ENCODE measurements at regions not wholly inside any gene's neighbourhood (a gene's known extent, or its start where the extent isn't known, plus 50 kb on each side); places are given as distances from the start of the nearest gene placed in this dataset.

- no peaks in the 10 kb centered on the region for H3K36me3 ChIP-seq (ENCODE audit: insufficient read depth, low read length, poor library complexity, severe bottlenecking)
- ChIA-PET POLR2A (ENCODE audit: low non-redundant PET) (no interaction called here), CTCF (no interaction called here)
- intact Hi-C loops (cut with micrococcal nuclease; ENCODE audit: unreplicated experiment) = no loop called here
- H3K4me1 ChIP-seq (ENCODE audit: insufficient read depth, low read length, poor library complexity, severe bottlenecking) = no peaks in the 10 kb centered on the region
- H3K27me3 ChIP-seq (replicated peaks; ENCODE audit: insufficient read depth, low read depth, low read length, poor library complexity) = no peaks in the 10 kb centered on the region
- H3K9me3 ChIP-seq (ENCODE audit: low read depth, low read length, poor library complexity, severe bottlenecking) = peaks cover 9% of the 10 kb centered on the region
- no TSS peak for BruUV-seq (replicated peaks)
- H3K27ac ChIP-seq (ENCODE audit: low read depth, low read length, poor library complexity, severe bottlenecking) = no peak overlapping the region
- H3K4me3 ChIP-seq (ENCODE audit: low read depth, low read length, poor library complexity, severe bottlenecking) = no peak overlapping the region
- TF ChIP-seq EZH2 (IDR thresholded peaks at IDR 0.05; ENCODE audit: borderline replicate concordance, low read depth, low read length, poor library complexity, severe bottlenecking) (no peak), CTCF (conservative IDR thresholded peaks at IDR 0.05; ENCODE audit: low read depth, low read length) (no peak)
- no peak for DNase-seq (ENCODE audit: low spot score)
These were observed 263.1 kb upstream of the MOCS1 start for GRCh38 chr6:40197371-40197770.

GRCh38 chr6:40196135-40196518, 261.9 kb upstream of the MOCS1 start:
- no TSS peak for BruUV-seq (replicated peaks)
- ChIA-PET POLR2A (ENCODE audit: low non-redundant PET) (no interaction called here), CTCF (no interaction called here)
- H3K4me3 ChIP-seq (ENCODE audit: low read depth, low read length, poor library complexity, severe bottlenecking) = no peak overlapping the region
- H3K4me1 ChIP-seq (ENCODE audit: insufficient read depth, low read length, poor library complexity, severe bottlenecking) = no peaks in the 10 kb centered on the region
- H3K36me3 ChIP-seq (ENCODE audit: insufficient read depth, low read length, poor library complexity, severe bottlenecking) = no peaks in the 10 kb centered on the region
- H3K9me3 ChIP-seq (ENCODE audit: low read depth, low read length, poor library complexity, severe bottlenecking) = no peaks in the 10 kb centered on the region
- DNase-seq (ENCODE audit: low spot score) = no peak
- H3K27ac ChIP-seq (ENCODE audit: low read depth, low read length, poor library complexity, severe bottlenecking) = no peak overlapping the region
- intact Hi-C loops (cut with micrococcal nuclease; ENCODE audit: unreplicated experiment) = no loop called here
- H3K27me3 ChIP-seq (replicated peaks; ENCODE audit: insufficient read depth, low read depth, low read length, poor library complexity) = no peaks in the 10 kb centered on the region
- TF ChIP-seq EZH2 (IDR thresholded peaks at IDR 0.05; ENCODE audit: borderline replicate concordance, low read depth, low read length, poor library complexity, severe bottlenecking) (no peak), CTCF (conservative IDR thresholded peaks at IDR 0.05; ENCODE audit: low read depth, low read length) (no peak)

DNA sequence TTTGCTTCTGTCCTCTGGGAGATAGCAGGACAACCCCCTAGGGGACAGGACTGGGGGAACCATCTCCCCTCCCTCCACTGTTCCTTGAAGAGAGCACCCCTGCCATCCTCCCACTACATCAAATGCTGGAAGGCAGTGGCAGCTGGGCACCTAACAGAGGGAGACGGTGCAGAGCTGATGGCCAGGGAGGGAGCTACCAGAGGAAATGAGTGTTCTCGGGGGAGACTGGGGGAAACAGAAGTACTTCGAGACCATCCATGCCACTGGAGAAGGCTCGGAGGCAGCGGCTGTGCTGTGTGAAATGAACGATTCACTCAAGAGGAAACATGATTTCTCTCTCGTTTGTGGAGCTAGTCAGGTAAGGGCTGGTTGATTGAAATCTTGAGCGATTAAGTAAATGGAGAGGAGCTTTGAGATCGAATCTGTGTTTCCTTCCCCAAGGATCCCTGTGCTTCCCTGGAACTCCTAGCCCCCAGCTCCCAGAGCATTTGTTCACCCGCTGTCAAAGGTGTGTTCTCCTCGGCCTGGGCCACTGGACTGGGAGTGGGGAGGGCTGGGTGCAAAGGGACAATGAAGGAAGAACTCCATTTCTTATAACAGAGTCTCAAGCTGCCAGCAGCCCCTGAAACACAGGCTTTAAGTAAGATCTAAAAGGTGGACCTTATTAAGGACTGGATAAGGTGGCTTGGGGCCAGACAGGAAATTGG, 261.3 kb upstream of the MOCS1 start:
- intact Hi-C loops (cut with micrococcal nuclease; ENCODE audit: unreplicated experiment) = no loop called here
- ChIA-PET POLR2A (ENCODE audit: low non-redundant PET) (no interaction called here), CTCF (no interaction called here)
- BruUV-seq (replicated peaks) = no TSS peak
- Histone ChIP-seq H3K27ac (ENCODE audit: low read depth, low read length, poor library complexity, severe bottlenecking) (no peak overlapping the region), H3K4me3 (ENCODE audit: low read depth, low read length, poor library complexity, severe bottlenecking) (no peak overlapping the region), H3K27me3 (replicated peaks; ENCODE audit: insufficient read depth, low read depth, low read length, poor library complexity) (no peaks in the 10 kb centered on the region), H3K9me3 (ENCODE audit: low read depth, low read length, poor library complexity, severe bottlenecking) (no peaks in the 10 kb centered on the region), H3K4me1 (ENCODE audit: insufficient read depth, low read length, poor library complexity, severe bottlenecking) (no peaks in the 10 kb centered on the region), H3K36me3 (ENCODE audit: insufficient read depth, low read length, poor library complexity, severe bottlenecking) (no peaks in the 10 kb centered on the region)
- no peak for DNase-seq (ENCODE audit: low spot score)
- no peak for TF ChIP-seq EZH2 (IDR thresholded peaks at IDR 0.05; ENCODE audit: borderline replicate concordance, low read depth, low read length, poor library complexity, severe bottlenecking)
- no peak for TF ChIP-seq CTCF (conservative IDR thresholded peaks at IDR 0.05; ENCODE audit: low read depth, low read length)

Data from A673 (cell line).